Vagina (tissue), 2 donors: ENCODE measurements at regions not wholly inside any gene's neighbourhood (a gene's known extent, or its start where the extent isn't known, plus 50 kb on each side); places are given as distances from the start of the nearest gene placed in this dataset.

Source experiments
- DNase-seq, 2 donors: peaks; one replicate each; pipeline ENCODE4 v3.0.0-alpha.2; 2017; ENCODE audit errors: extremely low spot score in 2 of 2
- H3K27ac ChIP-seq: fragments of 200-600 bp; sonication (generic); one replicate; pipeline ENCODE4 v1.5.1; 2019
- H3K27me3 ChIP-seq: fragments of 200-600 bp; sonication (generic); one replicate; pipeline ENCODE4 v1.5.1; 2019
- H3K36me3 ChIP-seq, 2 donors: fragments of 200-600 bp; sonication (generic); one replicate each; pipeline ENCODE4 v1.5.1; 2017 to 2019
- H3K4me1 ChIP-seq: fragments of 200-600 bp; sonication (generic); one replicate; pipeline ENCODE4 v1.5.1; 2019
- H3K4me3 ChIP-seq, 2 donors: fragments of 200-600 bp; sonication (generic); 1 replicate in 1 of 2; 2 replicates in 1 of 2; pipeline ENCODE4 v1.5.1; 2016 to 2019
- H3K9me3 ChIP-seq: fragments of 200-600 bp; sonication (generic); one replicate; pipeline ENCODE4 v1.5.1; 2019
- POLR2A ChIP-seq, 2 donors: fragments of 450-650 bp; IDR thresholded peaks; one replicate each; pipeline ENCODE4 v1.6.1; 2017; ENCODE audit warnings: antibody characterized with exemption in 2 of 2, mild to moderate bottlenecking in 2 of 2, moderate library complexity in 2 of 2
- POLR2AphosphoS5 ChIP-seq, 2 donors: sonication (generic); formaldehyde crosslinking; IDR thresholded peaks; one replicate each; pipeline ENCODE4 v1.9.0; 2017; ENCODE audit warnings: antibody characterized with exemption in 2 of 2, mild to moderate bottlenecking in 2 of 2, low read depth in 1 of 2; ENCODE audit not compliant: insufficient read depth in 1 of 2
- intact Hi-C: fragments of 100-400 bp; cut with DNase I; formaldehyde crosslinking; loops from one replicate; pipeline ENCODE4 v1.15.1; 2023
- TF ChIP-seq, protein P1 (sequence below), 3 experiments: fragments of 450-650 bp in 2 of 3; fragments of 200-600 bp in 1 of 3; sonication (generic) in 1 of 3; IDR thresholded peaks; one replicate each; pipeline ENCODE4 v1.5.1; 2017 to 2019; ENCODE audit warnings: antibody characterized with exemption in 3 of 3, mild to moderate bottlenecking in 2 of 3, moderate library complexity in 2 of 3

GRCh38 chr3:124177071-124177470 is 185.1 kb upstream of the ROPN1 start:
- no peak overlapping the region for H3K4me3 ChIP-seq
- H3K27me3 ChIP-seq, result no peaks in the 10 kb centered on the region
- no peak for DNase-seq
- no peak for TF ChIP-seq POLR2A (IDR thresholded peaks at IDR 0.05)
- TF ChIP-seq POLR2AphosphoS5 (IDR thresholded peaks at IDR 0.05; ENCODE audit: insufficient read depth in 1 of 2, low read depth in 1 of 2), result no peak
- TF ChIP-seq, protein P1, sequence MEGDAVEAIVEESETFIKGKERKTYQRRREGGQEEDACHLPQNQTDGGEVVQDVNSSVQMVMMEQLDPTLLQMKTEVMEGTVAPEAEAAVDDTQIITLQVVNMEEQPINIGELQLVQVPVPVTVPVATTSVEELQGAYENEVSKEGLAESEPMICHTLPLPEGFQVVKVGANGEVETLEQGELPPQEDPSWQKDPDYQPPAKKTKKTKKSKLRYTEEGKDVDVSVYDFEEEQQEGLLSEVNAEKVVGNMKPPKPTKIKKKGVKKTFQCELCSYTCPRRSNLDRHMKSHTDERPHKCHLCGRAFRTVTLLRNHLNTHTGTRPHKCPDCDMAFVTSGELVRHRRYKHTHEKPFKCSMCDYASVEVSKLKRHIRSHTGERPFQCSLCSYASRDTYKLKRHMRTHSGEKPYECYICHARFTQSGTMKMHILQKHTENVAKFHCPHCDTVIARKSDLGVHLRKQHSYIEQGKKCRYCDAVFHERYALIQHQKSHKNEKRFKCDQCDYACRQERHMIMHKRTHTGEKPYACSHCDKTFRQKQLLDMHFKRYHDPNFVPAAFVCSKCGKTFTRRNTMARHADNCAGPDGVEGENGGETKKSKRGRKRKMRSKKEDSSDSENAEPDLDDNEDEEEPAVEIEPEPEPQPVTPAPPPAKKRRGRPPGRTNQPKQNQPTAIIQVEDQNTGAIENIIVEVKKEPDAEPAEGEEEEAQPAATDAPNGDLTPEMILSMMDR (IDR thresholded peaks at IDR 0.05), result no peak
- no peaks in the 10 kb centered on the region for H3K36me3 ChIP-seq
- H3K27ac ChIP-seq, result no peak overlapping the region
- H3K4me1 ChIP-seq, result no peaks in the 10 kb centered on the region
- intact Hi-C loops, result no loop called here
- H3K9me3 ChIP-seq, result no peaks in the 10 kb centered on the region

GRCh38 chr3:124178531-124178930 is 186.6 kb upstream of the ROPN1 start:
- TF ChIP-seq, protein P1 (IDR thresholded peaks at IDR 0.05), result no peak
- no peak for TF ChIP-seq POLR2AphosphoS5 (IDR thresholded peaks at IDR 0.05; ENCODE audit: insufficient read depth in 1 of 2, low read depth in 1 of 2)
- TF ChIP-seq POLR2A (IDR thresholded peaks at IDR 0.05), result no peak
- DNase-seq, result no peak

GRCh38 chr3:124200407-124200806 is 208.5 kb upstream of the ROPN1 start:
- Histone ChIP-seq H3K4me1 (peaks cover 26% of the 10 kb centered on the region), H3K27me3 (no peaks in the 10 kb centered on the region), H3K9me3 (no peaks in the 10 kb centered on the region), H3K36me3 (no peaks in the 10 kb centered on the region), H3K4me3 (no peak overlapping the region), H3K27ac (no peak overlapping the region)
- intact Hi-C loops, result no loop called here
- no peak for TF ChIP-seq POLR2AphosphoS5 (IDR thresholded peaks at IDR 0.05; ENCODE audit: insufficient read depth in 1 of 2, low read depth in 1 of 2)
- no peak for TF ChIP-seq POLR2A (IDR thresholded peaks at IDR 0.05)
- TF ChIP-seq, protein P1 (IDR thresholded peaks at IDR 0.05), result no peak
- DNase-seq, result no peak

More at GRCh38 chr3:124178531-124178930, 186.6 kb upstream of the ROPN1 start:
- Histone ChIP-seq H3K9me3 (no peaks in the 10 kb centered on the region), H3K27me3 (no peaks in the 10 kb centered on the region), H3K4me3 (no peak overlapping the region), H3K4me1 (no peaks in the 10 kb centered on the region), H3K36me3 (no peaks in the 10 kb centered on the region), H3K27ac (no peak overlapping the region)
- intact Hi-C loops, result no loop called here

DNA sequence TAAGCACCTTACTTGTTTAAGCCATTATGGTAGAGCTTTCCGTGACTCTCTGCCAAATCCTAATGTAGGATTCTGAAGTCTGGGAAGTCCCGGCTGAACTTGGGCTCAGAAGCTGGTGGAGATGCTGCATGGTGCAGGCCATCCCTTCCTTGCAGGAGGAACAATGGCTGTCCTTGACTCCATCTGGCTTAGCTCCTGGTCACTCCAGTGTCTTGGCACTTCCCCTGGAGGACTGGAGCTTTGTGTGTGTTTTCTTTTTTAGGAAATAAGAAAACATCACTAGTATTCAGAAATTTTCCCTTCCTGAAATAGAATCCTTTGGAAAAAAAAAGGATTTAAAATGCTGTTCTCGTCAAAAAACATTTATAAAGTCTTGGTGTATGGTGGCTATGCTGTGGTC is 209.3 kb upstream of the ROPN1 start:
- no peak for DNase-seq
- peaks cover 26% of the 10 kb centered on the region for H3K4me1 ChIP-seq
- no peaks in the 10 kb centered on the region for H3K9me3 ChIP-seq
- peak overlapping the region; percentile 32 for H3K27ac ChIP-seq
- TF ChIP-seq POLR2A (IDR thresholded peaks at IDR 0.05) (no peak), POLR2AphosphoS5 (IDR thresholded peaks at IDR 0.05; ENCODE audit: insufficient read depth in 1 of 2, low read depth in 1 of 2) (no peak)
- TF ChIP-seq, protein P1 (IDR thresholded peaks at IDR 0.05), result no peak
- H3K36me3 ChIP-seq, result no peaks in the 10 kb centered on the region
- H3K4me3 ChIP-seq, result no peak overlapping the region
- intact Hi-C loops, result no loop called here
- no peaks in the 10 kb centered on the region for H3K27me3 ChIP-seq

DNA sequence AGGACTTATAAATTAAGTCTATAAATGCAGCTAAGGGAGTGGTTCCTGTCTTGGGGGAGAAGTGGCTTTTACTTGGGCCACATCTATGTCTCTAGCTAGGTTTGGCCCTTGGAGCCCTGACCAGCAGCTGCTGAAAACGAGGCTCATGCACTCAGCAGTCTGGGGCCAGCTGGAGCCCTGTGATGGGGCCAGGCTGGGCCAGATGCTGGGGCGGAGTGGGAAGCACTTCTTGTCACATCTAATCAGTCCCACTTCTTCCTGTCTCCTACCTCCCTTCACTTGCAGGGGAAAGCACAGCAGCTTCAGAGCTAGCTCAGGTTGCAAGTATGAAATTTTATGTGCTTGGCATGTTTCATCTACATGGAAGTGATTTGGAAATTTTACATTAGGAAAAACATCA is 209.9 kb upstream of the ROPN1 start:
- no peak for DNase-seq
- Histone ChIP-seq H3K27ac (peak overlapping the region; percentile 32), H3K27me3 (no peaks in the 10 kb centered on the region)

More for the DNA sequence above, 209.9 kb upstream of the ROPN1 start:
- Histone ChIP-seq H3K36me3 (no peaks in the 10 kb centered on the region), H3K4me3 (no peak overlapping the region), H3K4me1 (peaks cover 26% of the 10 kb centered on the region), H3K9me3 (no peaks in the 10 kb centered on the region)
- TF ChIP-seq, protein P1 (IDR thresholded peaks at IDR 0.05), result no peak
- no peak for TF ChIP-seq POLR2AphosphoS5 (IDR thresholded peaks at IDR 0.05; ENCODE audit: insufficient read depth in 1 of 2, low read depth in 1 of 2)
- TF ChIP-seq POLR2A (IDR thresholded peaks at IDR 0.05), result no peak
- intact Hi-C loops, result no loop called here
